ENCODE measurements at regions not wholly inside any gene's neighbourhood (a gene's known extent, or its start where the extent isn't known, plus 50 kb on each side); places are given as distances from the start of the nearest gene placed in this dataset.

GRCh38 chr6:88494401-88495140 lies 328.4 kb upstream of the CNR1 start:
- no peaks in the 10 kb centered on the region for H3K4me1 ChIP-seq (ENCODE audit: control insufficient read depth in 3 of 3, insufficient read depth in 2 of 3, low read depth in 1 of 3, low read length in 2 of 3)

GRCh38 chr6:88493717-88494116 lies 327.6 kb upstream of the CNR1 start:
- Histone ChIP-seq H3K4me1 (ENCODE audit: control insufficient read depth in 3 of 3, insufficient read depth in 2 of 3, low read depth in 1 of 3, low read length in 2 of 3) (no peaks in the 10 kb centered on the region), H3K27ac (ENCODE audit: low read depth in 1 of 3, low read length in 2 of 3) (no peak overlapping the region), H3K4me3 (ENCODE audit: low read depth in 1 of 3, low read length in 3 of 3) (no peak overlapping the region), H3K27me3 (ENCODE audit: control insufficient read depth in 3 of 3, insufficient read depth in 3 of 3, low read length in 3 of 3) (no peaks in the 10 kb centered on the region), H3K36me3 (ENCODE audit: control insufficient read depth in 3 of 3, insufficient read depth in 2 of 3, low read depth in 1 of 3, low read length in 3 of 3) (no peaks in the 10 kb centered on the region), H3K9me3 (ENCODE audit: control insufficient read depth in 2 of 2, insufficient read depth in 1 of 2, low read depth in 1 of 2, low read length in 1 of 2) (no peaks in the 10 kb centered on the region)
- no peak for FAIRE-seq
- WGBS, 3 donors = 82 to 94% (median 90%) methylated on average over 2 of the region's 2 CpGs
- DNase-seq = no peak

More at GRCh38 chr6:88494401-88495140, 328.4 kb upstream of the CNR1 start:
- Histone ChIP-seq H3K4me3 (ENCODE audit: low read depth in 1 of 3, low read length in 3 of 3) (no peak overlapping the region), H3K36me3 (ENCODE audit: control insufficient read depth in 3 of 3, insufficient read depth in 2 of 3, low read depth in 1 of 3, low read length in 3 of 3) (no peaks in the 10 kb centered on the region), H3K27ac (ENCODE audit: low read depth in 1 of 3, low read length in 2 of 3) (no peak overlapping the region), H3K9me3 (ENCODE audit: control insufficient read depth in 2 of 2, insufficient read depth in 1 of 2, low read depth in 1 of 2, low read length in 1 of 2) (no peaks in the 10 kb centered on the region), H3K27me3 (ENCODE audit: control insufficient read depth in 3 of 3, insufficient read depth in 3 of 3, low read length in 3 of 3) (no peaks in the 10 kb centered on the region)
- FAIRE-seq (no peak), DNase-seq (no peak)
- WGBS, 3 donors = 61 to 78% (median 74%) methylated on average over 3 of the region's 3 CpGs

GRCh38 chr6:88492824-88493223 lies 326.7 kb upstream of the CNR1 start:
- Histone ChIP-seq H3K36me3 (ENCODE audit: control insufficient read depth in 3 of 3, insufficient read depth in 2 of 3, low read depth in 1 of 3, low read length in 3 of 3) (no peaks in the 10 kb centered on the region), H3K4me3 (ENCODE audit: low read depth in 1 of 3, low read length in 3 of 3) (no peak overlapping the region), H3K4me1 (ENCODE audit: control insufficient read depth in 3 of 3, insufficient read depth in 2 of 3, low read depth in 1 of 3, low read length in 2 of 3) (no peaks in the 10 kb centered on the region), H3K27me3 (ENCODE audit: control insufficient read depth in 3 of 3, insufficient read depth in 3 of 3, low read length in 3 of 3) (no peaks in the 10 kb centered on the region), H3K27ac (ENCODE audit: low read depth in 1 of 3, low read length in 2 of 3) (no peak overlapping the region), H3K9me3 (ENCODE audit: control insufficient read depth in 2 of 2, insufficient read depth in 1 of 2, low read depth in 1 of 2, low read length in 1 of 2) (no peaks in the 10 kb centered on the region)
- DNase-seq (no peak), FAIRE-seq (no peak)
- 65 to 76% (median 74%) methylated on average over 2 of the region's 2 CpGs for WGBS, 3 donors

GRCh38 chr6:88492241-88492640 lies 326.1 kb upstream of the CNR1 start:
- WGBS, 3 donors = 74 to 84% (median 78%) methylated on average over 2 of the region's 2 CpGs
- Histone ChIP-seq H3K27ac (ENCODE audit: low read depth in 1 of 3, low read length in 2 of 3) (no peak overlapping the region), H3K9me3 (ENCODE audit: control insufficient read depth in 2 of 2, insufficient read depth in 1 of 2, low read depth in 1 of 2, low read length in 1 of 2) (no peaks in the 10 kb centered on the region), H3K4me3 (ENCODE audit: low read depth in 1 of 3, low read length in 3 of 3) (no peak overlapping the region), H3K4me1 (ENCODE audit: control insufficient read depth in 3 of 3, insufficient read depth in 2 of 3, low read depth in 1 of 3, low read length in 2 of 3) (no peaks in the 10 kb centered on the region), H3K36me3 (ENCODE audit: control insufficient read depth in 3 of 3, insufficient read depth in 2 of 3, low read depth in 1 of 3, low read length in 3 of 3) (no peaks in the 10 kb centered on the region), H3K27me3 (ENCODE audit: control insufficient read depth in 3 of 3, insufficient read depth in 3 of 3, low read length in 3 of 3) (no peaks in the 10 kb centered on the region)
- DNase-seq (no peak), FAIRE-seq (no peak)

- no peak for FAIRE-seq
- Histone ChIP-seq H3K4me1 (ENCODE audit: control insufficient read depth in 3 of 3, insufficient read depth in 2 of 3, low read depth in 1 of 3, low read length in 2 of 3) (no peaks in the 10 kb centered on the region), H3K27ac (ENCODE audit: low read depth in 1 of 3, low read length in 2 of 3) (no peak overlapping the region), H3K27me3 (ENCODE audit: control insufficient read depth in 3 of 3, insufficient read depth in 3 of 3, low read length in 3 of 3) (no peaks in the 10 kb centered on the region), H3K36me3 (ENCODE audit: control insufficient read depth in 3 of 3, insufficient read depth in 2 of 3, low read depth in 1 of 3, low read length in 3 of 3) (no peaks in the 10 kb centered on the region), H3K9me3 (ENCODE audit: control insufficient read depth in 2 of 2, insufficient read depth in 1 of 2, low read depth in 1 of 2, low read length in 1 of 2) (peaks cover 0 to 1% of the 10 kb centered on the region in 2 donors), H3K4me3 (ENCODE audit: low read depth in 1 of 3, low read length in 3 of 3) (no peak overlapping the region)
- 76 to 86% (median 78%) methylated on average over 4 of the region's 4 CpGs for WGBS, 3 donors
- DNase-seq = no peak
Measured at GRCh38 chr6:88491266-88491880, 325.2 kb upstream of the CNR1 start.

- no peaks in the 10 kb centered on the region for H3K27me3 ChIP-seq (ENCODE audit: control insufficient read depth in 3 of 3, insufficient read depth in 3 of 3, low read length in 3 of 3)
- no peaks in the 10 kb centered on the region for H3K36me3 ChIP-seq (ENCODE audit: control insufficient read depth in 3 of 3, insufficient read depth in 2 of 3, low read depth in 1 of 3, low read length in 3 of 3)
- H3K9me3 ChIP-seq (ENCODE audit: control insufficient read depth in 2 of 2, insufficient read depth in 1 of 2, low read depth in 1 of 2, low read length in 1 of 2) = peaks cover 0 to 2% of the 10 kb centered on the region in 2 donors
- H3K4me1 ChIP-seq (ENCODE audit: control insufficient read depth in 3 of 3, insufficient read depth in 2 of 3, low read depth in 1 of 3, low read length in 2 of 3) = no peaks in the 10 kb centered on the region
- no peak overlapping the region for H3K27ac ChIP-seq (ENCODE audit: low read depth in 1 of 3, low read length in 2 of 3)
- no peak for FAIRE-seq
- H3K4me3 ChIP-seq (ENCODE audit: low read depth in 1 of 3, low read length in 3 of 3) = no peak overlapping the region
- WGBS, 3 donors = 83 to 88% (median 84%) methylated on average over 2 of the region's 2 CpGs
- no peak for DNase-seq
Measured at GRCh38 chr6:88490908-88491264, 324.7 kb upstream of the CNR1 start.

- Histone ChIP-seq H3K27me3 (ENCODE audit: control insufficient read depth in 3 of 3, insufficient read depth in 3 of 3, low read length in 3 of 3) (no peaks in the 10 kb centered on the region), H3K36me3 (ENCODE audit: control insufficient read depth in 3 of 3, insufficient read depth in 2 of 3, low read depth in 1 of 3, low read length in 3 of 3) (no peaks in the 10 kb centered on the region), H3K4me1 (ENCODE audit: control insufficient read depth in 3 of 3, insufficient read depth in 2 of 3, low read depth in 1 of 3, low read length in 2 of 3) (no peaks in the 10 kb centered on the region), H3K4me3 (ENCODE audit: low read depth in 1 of 3, low read length in 3 of 3) (no peak overlapping the region), H3K9me3 (ENCODE audit: control insufficient read depth in 2 of 2, insufficient read depth in 1 of 2, low read depth in 1 of 2, low read length in 1 of 2) (peaks cover 0 to 2% of the 10 kb centered on the region in 2 donors), H3K27ac (ENCODE audit: low read depth in 1 of 3, low read length in 2 of 3) (no peak overlapping the region)
- FAIRE-seq (no peak), DNase-seq (no peak)
- WGBS, 3 donors = 62 to 77% (median 70%) methylated on average over 6 of the region's 6 CpGs
Measured at GRCh38 chr6:88490195-88490907, 324.2 kb upstream of the CNR1 start.

GRCh38 chr6:88483424-88483823 lies 317.3 kb upstream of the CNR1 start:
- no peaks in the 10 kb centered on the region for H3K4me1 ChIP-seq (ENCODE audit: control insufficient read depth in 3 of 3, insufficient read depth in 2 of 3, low read depth in 1 of 3, low read length in 2 of 3)
- H3K27me3 ChIP-seq (ENCODE audit: control insufficient read depth in 3 of 3, insufficient read depth in 3 of 3, low read length in 3 of 3) = no peaks in the 10 kb centered on the region
- no peaks in the 10 kb centered on the region for H3K36me3 ChIP-seq (ENCODE audit: control insufficient read depth in 3 of 3, insufficient read depth in 2 of 3, low read depth in 1 of 3, low read length in 3 of 3)
- H3K4me3 ChIP-seq (ENCODE audit: low read depth in 1 of 3, low read length in 3 of 3) = no peak overlapping the region
- no peak for DNase-seq
- FAIRE-seq = no peak
- peaks cover 0 to 7% of the 10 kb centered on the region in 2 donors for H3K9me3 ChIP-seq (ENCODE audit: control insufficient read depth in 2 of 2, insufficient read depth in 1 of 2, low read depth in 1 of 2, low read length in 1 of 2)
- no peak overlapping the region for H3K27ac ChIP-seq (ENCODE audit: low read depth in 1 of 3, low read length in 2 of 3)
- WGBS, 3 donors = 71 to 81% (median 76%) methylated on average over 2 of the region's 2 CpGs
